GM18508 (cell line): ENCODE measurements at regions not wholly inside any gene's neighbourhood (a gene's known extent, or its start where the extent isn't known, plus 50 kb on each side); places are given as distances from the start of the nearest gene placed in this dataset.
A peak's percentile ranks its signal among the peaks of the same experiment; 100 is the strongest.

Experiments
- ATAC-seq: cut with Tn5 transposase; IDR thresholded peaks from one replicate; pipeline ENCODE4 v1.9.1; 2021; ENCODE audit warnings: moderate number of reproducible peaks; ENCODE audit not compliant: insufficient read depth, unreplicated experiment

- no peak for ATAC-seq
These were observed 169.6 kb upstream of the GATB start for GRCh38 chr4:151930372-151930771.

DNA sequence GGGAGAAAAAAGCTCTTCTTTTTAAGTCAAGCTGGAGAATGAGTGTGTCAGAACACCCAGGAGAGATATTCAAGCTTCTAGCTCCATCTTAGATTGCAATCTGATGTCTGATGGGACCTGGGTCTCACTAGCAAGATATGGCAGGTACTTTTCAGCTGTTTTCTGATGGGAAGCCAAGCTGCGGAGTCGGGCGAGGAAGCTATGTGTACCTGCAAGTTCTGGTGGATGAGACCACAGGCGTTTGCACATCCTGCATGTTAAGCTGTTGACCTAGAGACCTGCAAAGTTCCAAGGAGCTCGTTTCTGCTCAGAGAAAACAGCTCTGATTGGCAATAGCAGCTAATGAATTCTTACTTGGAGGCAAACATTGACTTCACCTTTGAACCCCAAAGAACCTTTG, 167.3 kb upstream of the GATB start:
- ATAC-seq, result no peak

DNA sequence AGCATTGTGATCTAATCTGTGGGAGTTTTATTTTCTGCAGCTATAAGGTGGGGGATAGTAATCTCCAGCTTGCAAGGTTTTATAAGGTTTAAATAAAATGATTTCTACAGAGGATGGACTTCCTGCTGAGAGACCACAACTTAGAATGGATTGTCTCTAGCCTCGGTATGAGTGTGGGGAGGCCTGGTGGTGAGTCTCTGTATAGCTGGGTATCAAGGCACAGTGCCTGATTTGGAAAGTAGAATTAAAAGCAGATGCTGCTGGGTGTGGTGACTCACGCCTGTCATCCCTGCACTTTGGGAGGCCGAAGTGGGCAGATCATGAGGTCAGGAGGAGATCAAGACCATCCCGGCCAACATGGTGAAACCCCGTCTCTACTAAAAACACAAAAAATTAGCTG, 162.0 kb upstream of the GATB start:
- no peak for ATAC-seq

DNA sequence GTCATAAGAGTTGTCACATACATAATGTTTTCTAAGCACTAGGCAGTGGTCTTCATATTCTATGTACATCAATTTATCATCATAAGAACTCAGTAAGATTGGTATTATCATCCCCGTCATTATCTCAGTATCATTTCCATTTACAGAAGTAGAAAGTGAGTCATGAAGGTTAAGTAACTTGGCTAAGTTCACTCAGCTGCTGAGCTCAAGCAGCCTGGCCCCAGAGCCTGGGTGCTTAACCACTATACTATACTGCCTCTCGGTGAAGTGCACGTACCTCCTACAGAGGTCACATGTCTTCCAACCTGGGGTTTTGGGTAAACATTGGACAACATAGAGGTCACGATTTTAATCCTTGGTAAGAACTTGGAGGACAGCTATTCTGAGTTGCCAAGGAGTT, 161.5 kb upstream of the GATB start:
- ATAC-seq, result no peak

DNA sequence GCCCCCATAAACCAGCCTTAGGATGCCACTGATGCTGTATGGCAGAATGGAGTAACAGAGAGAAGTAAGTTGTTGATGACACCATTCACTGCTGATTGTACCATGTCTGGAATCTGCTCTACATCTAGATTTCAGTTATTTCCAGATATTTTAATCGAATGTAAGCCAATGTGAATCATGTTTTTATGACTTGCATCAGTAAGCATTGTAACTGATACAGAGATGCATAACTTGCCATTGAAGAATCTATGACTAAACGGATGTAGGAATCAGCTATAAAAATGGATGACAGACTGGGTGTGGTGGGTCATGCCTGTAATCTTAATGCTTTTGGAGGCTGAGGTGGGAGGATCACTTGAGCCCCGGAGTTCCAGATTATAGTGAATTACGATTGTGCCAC, 161.0 kb upstream of the GATB start:
- ATAC-seq, result no peak

GRCh38 chr4:151921386-151921785, 160.6 kb upstream of the GATB start:
- no peak for ATAC-seq

GRCh38 chr4:151917145-151917734, 156.4 kb upstream of the GATB start:
- ATAC-seq, result no peak

DNA sequence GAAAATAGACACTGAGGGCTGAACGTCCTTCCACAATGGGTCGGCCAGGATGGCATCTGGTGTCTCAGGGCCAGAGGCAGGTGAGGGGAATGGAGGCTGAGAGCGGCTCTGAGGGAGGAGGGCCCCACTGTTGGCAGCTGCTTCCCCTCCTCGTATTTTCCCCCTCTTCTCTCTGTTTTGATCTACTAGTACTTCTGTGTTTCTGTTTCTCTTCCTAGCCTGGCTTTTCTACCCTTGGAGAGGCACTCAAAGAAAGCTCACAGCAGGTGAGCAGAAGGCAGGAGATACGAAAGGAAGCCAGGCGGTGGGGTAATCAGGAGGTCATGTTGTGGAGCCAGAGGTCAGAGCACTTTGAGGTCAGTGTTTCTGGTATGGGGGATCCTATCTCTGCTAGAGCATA, 151.8 kb upstream of the GATB start:
- no peak for ATAC-seq

DNA sequence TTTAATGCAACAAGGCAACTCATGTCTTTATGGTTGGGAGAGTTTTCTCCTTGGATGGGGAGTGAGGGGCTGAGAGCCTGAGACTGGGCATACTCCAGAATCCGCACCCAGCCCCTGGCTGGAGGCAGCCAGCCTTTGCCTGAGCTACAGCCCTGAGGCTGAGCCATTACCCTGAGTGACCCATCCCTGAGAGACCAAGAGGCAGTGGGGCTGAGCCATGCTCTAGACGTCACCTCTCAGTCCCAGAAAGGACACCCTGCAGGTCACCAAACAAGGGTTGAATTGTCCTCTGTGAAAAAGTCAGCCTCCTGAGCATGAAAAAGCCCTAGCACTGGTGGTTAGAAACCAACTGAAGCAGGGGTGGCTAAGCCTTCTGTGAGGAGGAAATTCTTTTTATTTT, 151.2 kb upstream of the GATB start:
- no peak for ATAC-seq

GRCh38 chr4:151908734-151909497, 148.1 kb upstream of the GATB start:
- no peak for ATAC-seq

GRCh38 chr4:151908201-151908600, 147.4 kb upstream of the GATB start:
- ATAC-seq, result no peak

GRCh38 chr4:151906438-151906837, 145.6 kb upstream of the GATB start:
- ATAC-seq, result no peak

DNA sequence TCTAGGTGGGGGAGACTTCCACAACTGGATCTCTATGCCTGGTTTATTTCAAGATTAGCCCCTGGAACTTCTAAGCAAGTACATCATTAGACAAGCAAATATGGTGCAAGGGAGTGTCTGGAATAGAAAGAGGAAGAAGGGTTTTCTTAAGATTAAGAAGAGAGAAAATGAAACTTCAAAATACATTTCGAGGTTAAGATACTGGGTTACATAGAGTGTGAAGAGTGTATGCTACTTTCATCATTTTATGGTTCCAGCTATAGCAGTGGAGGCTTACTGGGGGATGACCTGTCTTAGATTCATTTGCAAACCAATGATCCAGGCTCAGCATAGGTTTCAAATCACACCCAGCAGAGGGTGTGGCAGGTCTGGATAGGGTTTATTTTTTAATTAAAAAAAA, 144.4 kb upstream of the GATB start:
- peak; percentile 95 for ATAC-seq

GRCh38 chr4:151901631-151902030, 140.8 kb upstream of the GATB start:
- ATAC-seq, result no peak

- ATAC-seq, result no peak
These were observed 136.1 kb upstream of the GATB start for GRCh38 chr4:151896880-151897279.

GRCh38 chr4:151895671-151896070, 134.9 kb upstream of the GATB start:
- ATAC-seq, result no peak

- ATAC-seq, result no peak
These were observed 133.4 kb upstream of the GATB start for GRCh38 chr4:151894246-151894645.

DNA sequence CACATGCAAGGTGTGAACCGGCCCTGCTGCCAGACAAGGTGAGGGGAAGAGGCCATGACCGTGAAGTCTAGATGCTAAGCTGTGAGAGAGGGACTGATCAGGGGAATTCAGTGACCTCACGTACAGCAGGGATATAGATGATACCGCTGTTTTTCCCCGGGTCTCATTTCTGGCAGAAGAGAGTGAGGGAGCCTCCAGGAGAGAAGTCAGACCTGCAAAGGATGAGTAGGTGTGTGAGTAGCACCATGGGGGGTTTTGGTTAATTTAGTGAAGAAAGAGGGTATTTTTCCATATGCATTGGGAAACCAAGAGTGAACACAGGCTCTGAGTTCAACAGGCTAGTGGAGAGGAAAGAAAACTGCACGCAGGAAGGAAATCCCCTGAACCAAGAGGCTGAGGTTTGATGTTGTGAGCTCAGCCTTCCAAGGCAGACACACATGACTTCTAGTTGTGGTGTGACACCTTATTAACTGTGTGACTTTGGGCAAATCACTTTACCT, 127.6 kb upstream of the GATB start:
- ATAC-seq, result peak; percentile 53

DNA sequence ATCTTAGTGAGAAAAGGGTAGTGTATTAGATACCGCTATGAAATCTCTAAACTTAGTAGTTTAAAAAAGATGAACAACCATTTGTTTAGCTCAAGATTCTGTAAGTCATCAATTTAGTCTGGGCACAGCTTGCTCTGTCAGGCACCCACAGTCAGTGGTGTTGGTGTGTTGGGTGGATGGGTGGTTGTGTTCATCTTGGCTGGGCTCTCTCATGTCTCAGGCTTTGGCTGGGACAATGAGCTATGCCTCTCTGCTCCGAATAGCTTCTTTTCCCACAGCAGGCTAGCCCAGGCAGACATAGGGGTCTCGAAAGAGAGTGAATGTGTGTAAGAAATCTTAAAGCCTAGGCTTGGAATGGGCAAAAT, 127.0 kb upstream of the GATB start:
- ATAC-seq, result peak; percentile 10

DNA sequence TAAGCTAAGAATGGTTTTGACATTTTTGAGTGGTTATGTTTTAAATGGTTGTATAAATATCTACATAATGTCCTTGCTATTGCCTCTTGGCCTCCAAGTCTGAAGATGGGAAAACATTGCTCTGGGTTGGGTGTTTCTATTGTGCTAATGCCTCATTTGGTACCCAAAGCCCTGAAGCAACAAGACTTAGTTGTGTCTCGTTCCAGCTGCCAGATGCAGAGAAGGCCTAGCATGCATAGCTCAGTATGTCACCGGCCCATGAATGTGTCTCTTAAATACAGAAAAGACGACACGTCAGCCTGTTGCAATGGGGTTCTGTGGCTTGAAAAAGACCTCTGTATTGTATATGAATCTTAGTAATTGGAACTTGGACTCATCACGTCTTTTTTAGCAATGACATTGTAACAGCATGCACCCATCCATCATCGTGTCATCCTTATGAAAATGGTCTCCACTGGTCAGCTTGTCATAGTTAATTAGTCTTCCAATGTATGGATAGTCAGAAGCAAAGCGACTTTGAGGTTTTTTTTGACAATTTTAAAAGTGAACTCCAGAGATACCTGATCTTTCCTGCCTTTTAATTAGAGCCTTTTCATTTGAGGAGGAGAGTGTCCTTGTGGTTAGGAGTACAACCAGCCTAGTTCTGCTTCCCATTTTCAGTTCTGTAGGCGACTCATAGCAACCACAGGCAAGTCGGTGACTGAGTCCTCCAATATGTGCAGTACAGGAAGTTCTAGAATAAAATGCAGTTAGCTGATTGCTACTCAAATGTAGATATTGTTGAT, 126.4 kb upstream of the GATB start:
- ATAC-seq, result peak; percentile 33

DNA sequence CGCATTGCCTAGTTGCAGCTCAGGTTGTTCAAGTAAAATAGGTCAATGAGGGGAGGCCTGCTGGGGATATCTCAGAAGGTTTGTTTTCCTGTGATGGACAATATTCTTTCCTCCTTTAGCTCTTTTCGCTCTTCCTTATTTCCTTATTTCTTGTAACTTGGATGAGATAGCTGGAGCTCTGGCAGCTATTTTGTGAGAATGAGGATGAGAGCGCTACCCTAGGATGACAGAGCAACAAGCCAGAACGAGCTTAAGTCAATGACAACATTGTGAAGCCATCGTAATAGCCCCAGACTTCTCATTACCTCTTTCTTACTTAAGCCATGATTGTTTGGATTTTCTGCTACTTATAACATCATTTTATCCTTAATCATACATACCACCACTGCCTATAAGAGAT, 124.3 kb upstream of the GATB start:
- no peak for ATAC-seq
